ENCODE measurements at regions not wholly inside any gene's neighbourhood (a gene's known extent, or its start where the extent isn't known, plus 50 kb on each side); places are given as distances from the start of the nearest gene placed in this dataset.

DNA sequence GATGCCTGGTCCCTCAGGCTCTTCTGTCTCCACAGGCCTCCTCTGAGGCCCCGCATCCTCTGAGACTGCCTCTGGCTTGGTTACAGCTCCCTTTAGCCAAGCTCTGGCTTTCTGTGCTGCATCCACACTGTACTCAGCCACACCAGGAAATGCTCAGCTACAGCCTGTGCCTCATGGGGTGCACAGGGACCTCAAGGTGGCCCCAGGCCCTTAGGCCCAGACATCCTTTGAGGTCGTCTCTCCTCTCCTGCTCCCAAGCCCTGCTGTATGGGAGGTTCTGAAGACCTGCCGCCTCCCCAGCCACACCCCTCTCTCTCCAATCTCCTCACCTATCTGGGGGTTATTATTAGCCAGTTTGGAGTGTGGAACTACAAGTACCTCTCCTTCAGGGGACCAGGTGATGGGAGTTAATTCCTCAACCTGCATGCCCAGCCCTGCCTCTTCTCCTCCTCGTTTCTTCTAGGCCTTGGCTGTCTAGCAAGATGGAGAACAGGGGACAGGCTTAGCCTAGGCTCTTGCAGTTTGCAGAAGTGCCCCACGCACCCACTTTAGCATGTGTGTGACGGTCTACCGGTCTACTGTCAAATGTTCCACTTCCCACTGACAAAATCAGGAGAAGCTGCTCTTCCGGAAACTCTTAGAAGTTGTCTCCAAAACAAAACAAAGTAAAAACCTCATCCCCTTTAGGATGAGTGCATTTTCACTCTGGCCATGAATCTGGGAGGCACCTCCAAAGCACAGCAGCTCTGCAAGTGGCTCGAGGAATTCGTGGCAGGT, 64.0 kb upstream of the WAC start:
- TF ChIP-seq CTCF (IDR thresholded peaks at IDR 0.05; ENCODE audit: low read length): no peak
- TF ChIP-seq EZH2 (optimal IDR thresholded peaks at IDR 0.05; ENCODE audit: low read depth, low read length): no peak
- no peak for TF ChIP-seq EZH2phosphoT487 (IDR thresholded peaks at IDR 0.05; ENCODE audit: low read length)
